ENCODE measurements at regions not wholly inside any gene's neighbourhood (a gene's known extent, or its start where the extent isn't known, plus 50 kb on each side); places are given as distances from the start of the nearest gene placed in this dataset.

GRCh38 chr21:16979574-16979973 lies 533.3 kb upstream of the CXADR start:
- DNase-seq = no peak

DNA sequence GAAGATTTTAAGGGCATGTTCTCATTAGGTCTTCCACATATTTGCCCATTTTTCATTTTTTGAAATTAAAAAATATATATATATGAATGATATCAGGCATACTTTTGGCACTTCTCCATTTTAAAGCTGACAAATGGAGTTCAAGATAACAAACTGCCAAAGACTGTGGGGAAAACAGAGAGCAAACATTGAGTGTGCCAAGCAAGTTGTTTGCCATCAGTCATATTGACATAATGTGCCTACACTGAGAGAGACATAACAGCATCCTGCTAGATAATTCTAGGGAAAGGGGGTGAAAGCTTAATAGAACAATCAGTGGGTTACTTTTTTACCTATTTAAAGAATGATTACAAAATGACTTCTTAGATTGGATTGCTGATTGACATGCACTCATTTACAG lies 529.4 kb upstream of the CXADR start:
- no peak for DNase-seq

DNA sequence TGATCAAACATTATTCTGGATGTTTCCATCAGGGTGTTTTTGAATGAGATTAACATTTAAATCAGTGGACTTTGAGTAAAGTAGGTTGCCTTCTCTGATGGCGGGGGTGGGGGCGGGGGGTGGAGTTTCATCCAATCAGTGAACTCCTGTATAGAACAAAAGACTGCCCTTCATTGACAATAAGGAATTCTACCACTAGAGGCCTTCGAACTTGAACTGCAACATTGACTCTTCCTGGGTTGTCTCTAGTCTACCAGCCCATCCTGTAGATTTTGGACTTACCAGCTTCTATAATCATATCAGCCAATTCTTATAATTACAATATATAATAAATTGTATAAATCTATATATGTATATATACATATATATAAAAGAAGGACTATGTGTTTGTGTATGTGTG lies 520.4 kb upstream of the CXADR start:
- no peak for DNase-seq

DNA sequence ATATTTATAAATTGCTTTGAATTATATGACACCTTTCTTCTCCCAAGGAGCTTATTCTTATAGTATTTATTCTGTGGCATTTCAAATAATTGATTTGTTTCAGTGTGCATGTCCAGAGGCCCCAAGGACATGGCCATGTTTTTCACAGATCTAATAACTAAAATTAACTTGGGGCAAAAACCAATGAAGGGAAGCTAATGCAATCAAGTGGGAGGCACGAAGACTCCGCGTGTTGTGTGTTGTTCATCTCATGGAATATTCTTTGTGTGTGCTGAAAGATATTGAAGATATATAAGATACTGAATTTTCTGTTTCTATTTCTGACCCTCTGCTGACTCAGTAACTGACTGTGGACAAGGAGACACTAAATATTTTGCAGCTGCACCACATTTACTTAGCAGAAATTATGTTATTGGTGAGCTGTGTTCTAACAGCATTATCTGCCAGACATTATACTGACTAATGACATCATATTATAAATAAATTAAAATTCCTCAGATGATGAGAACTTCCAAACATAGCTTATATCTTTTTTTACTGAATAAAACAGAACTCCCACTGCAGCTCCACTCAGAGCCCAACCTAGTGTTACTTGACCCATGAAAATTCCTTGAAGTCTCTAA lies 519.3 kb upstream of the CXADR start:
- no peak for DNase-seq

DNA sequence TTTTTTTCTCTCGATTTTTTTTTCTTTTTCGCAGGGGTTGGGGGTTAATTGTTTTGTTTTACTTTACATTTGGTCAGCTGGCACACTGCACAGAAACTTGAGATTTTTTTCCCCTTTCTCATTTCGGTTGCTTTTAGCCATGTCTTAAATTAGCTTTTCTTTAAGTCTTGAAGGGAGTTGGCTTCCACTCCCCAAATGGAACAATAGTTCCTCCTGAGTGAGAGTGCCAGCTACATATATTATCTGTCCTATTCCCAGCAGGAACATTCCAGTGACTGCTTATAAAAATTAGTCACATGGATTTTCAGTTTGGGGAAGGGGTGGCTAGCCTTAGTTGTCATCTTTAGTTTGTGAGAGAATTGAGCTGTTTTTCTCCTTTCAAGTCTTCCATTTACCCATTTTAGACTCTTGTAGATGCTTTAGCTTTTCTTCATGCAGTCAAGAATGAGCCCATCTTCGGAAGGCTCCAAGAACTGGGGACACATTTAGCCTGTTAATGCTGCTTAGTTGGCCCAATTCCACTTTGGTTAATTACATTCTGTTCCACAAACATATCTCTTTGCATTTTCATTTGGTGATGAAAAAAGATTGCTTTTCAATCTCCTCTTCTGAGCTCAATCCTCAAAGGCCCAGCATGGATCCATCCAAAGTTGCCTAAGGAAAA lies 510.1 kb upstream of the CXADR start:
- no peak for DNase-seq

DNA sequence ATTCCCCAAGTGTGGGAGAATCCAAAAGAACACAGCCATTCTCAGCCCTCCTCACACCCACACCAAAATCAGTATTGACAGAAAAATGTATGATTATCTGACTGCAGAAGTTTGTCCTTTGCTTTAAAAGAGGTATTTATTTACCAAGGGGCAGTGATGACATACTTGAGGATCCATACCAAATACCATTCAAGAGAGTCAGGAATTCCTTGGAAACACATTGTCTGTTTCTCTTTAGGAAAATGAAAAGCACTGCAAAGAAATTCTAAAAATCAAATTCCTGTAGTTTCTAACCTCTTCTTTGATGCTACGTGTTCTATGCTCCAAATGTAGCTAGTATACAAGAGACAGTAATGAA lies 509.6 kb upstream of the CXADR start:
- no peak for DNase-seq

GRCh38 chr21:17003763-17004373 lies 509.0 kb upstream of the CXADR start:
- DNase-seq = no peak

DNA sequence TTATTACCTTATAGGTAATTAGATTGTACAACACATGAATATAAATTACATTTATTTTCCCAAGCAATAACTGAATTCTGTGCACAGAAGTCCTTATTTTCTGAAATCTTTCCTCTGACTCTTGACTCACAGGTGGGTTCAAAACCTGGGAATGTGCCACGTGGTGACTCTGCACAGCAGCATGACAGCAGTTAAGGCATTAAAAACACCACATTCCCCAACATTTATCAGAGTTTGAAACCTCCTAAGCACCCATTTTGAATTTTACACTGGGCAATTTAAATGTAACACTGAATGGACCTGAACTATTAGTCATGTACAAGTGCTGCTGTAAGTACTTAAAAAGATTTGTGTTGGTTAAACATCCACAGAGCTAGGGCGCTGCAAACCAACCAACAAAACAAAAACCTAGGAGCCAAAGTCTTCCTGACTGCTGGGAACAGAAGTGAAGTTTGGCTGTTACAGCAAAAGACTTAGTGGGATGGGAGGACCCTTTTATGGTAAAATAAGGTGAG lies 480.6 kb upstream of the CXADR start:
- no peak for DNase-seq

- no peak for DNase-seq
These were observed 468.1 kb upstream of the CXADR start for GRCh38 chr21:17044696-17045095.

- no peak for DNase-seq
These were observed 467.5 kb upstream of the CXADR start for GRCh38 chr21:17045214-17045853.

GRCh38 chr21:17048974-17049373 lies 463.9 kb upstream of the CXADR start:
- DNase-seq = no peak

DNA sequence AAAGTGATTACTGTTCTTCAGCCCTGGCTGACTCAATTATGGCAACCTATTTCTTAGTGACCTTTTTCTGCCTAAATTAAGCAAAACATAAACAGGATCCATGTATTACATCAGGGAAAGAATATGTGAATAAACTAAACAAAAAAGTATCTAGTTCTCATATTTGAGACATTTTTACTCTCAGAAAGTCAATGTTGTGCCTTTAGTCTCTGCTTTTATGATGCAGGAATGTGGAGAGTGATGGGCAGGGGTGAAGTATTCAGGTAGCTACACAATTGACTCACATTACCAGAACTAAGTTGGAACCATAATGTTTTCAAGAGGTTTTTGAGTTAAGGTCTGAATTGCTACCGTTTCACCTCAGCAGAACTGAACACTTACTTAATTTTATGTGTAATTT lies 462.7 kb upstream of the CXADR start:
- no peak for DNase-seq

DNA sequence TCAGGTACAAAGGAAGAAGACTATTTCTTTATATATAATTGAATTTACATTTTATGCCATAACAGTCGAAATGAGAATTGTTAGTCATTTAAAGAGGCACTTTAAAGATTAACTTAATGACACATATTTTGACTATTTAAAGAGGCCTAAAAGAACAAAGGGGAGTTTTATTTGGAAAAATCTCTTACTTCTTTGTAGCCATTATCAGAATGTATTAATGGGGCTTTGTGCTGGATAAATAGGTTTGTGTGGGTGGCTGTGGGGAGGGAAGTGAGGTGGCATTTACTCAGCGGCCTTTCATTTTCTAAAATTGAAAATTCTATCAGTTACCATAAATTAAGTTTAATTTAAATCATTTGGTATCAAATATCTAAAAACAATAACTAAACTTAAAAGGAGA lies 462.2 kb upstream of the CXADR start:
- no peak for DNase-seq

- no peak for DNase-seq
These were observed 461.8 kb upstream of the CXADR start for GRCh38 chr21:17051054-17051453.

DNA sequence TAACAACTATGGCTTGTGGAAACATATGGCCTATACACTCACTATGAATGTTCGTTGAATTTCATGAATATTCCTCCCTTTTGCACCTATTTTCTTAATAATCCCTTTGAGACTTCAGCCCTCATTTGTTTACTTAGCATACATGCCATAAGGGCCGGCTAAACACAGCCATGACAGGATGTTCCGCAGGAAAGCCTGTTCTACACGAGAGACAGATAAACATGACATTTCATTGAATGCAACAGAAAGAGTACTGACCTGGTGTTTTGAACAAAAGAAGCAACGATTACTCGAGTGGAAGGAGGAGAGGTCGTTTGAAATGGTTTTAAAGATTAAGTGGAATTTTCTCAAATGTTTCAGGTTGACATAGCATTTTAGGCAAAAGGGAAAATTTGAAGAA lies 459.5 kb upstream of the CXADR start:
- no peak for DNase-seq

DNA sequence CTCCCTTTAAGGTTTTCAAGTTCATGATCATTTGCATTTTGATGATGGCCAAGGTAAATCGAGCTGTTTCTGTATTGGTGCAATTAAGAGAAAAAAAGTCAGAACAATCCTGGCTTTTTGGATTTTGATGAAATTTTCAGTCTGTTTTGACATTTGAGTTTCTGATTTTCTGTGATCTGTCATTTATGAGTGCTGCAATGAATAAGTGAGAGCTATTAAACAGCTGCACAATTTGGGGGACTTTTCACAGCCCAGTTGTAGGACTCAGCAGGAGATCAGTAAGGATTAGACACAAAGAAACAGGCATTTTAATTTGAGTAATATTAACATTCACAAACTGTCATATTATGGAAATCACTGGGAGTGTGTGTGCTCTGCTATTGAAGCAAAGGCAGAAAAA lies 452.9 kb upstream of the CXADR start:
- no peak for DNase-seq

DNA sequence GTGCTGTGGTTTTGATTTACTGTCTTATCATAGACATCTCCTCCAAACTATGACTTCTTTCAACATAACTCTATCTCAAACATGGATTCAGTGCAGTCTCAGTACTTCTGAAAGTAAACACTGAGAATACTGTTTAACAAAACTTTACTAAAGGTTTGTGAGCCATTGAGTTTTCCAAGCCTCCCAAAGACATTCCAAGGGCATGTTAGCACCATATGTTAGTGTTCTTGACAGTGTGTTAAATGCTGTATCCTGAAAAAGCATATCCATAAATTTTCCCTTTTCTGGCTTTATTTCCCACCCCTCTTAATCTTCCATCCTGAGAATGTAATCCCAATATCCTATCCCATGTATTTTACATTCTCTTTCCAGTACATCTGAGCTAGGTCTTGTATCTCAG lies 446.8 kb upstream of the CXADR start:
- DNase-seq = no peak

DNA sequence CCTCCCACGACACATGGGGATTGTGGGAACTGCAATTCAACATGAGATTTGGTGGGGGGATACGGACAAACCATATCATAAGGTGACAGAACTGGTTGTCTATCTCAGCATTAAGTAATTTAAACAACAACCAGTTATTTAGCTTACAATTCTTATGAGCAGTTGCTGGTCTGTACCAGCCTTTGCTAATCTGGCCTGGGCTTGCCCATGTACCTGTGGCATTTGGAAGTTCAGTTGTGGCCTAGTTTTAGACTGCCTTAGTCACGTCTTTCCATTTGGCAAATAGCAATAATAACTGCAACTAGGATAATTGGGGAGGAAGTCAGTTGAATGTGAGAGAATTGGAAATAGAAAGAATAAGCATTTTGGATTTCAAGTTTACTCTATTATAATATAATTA lies 441.8 kb upstream of the CXADR start:
- DNase-seq = no peak

GRCh38 chr21:17081193-17081592 lies 431.6 kb upstream of the CXADR start:
- DNase-seq = no peak

DNA sequence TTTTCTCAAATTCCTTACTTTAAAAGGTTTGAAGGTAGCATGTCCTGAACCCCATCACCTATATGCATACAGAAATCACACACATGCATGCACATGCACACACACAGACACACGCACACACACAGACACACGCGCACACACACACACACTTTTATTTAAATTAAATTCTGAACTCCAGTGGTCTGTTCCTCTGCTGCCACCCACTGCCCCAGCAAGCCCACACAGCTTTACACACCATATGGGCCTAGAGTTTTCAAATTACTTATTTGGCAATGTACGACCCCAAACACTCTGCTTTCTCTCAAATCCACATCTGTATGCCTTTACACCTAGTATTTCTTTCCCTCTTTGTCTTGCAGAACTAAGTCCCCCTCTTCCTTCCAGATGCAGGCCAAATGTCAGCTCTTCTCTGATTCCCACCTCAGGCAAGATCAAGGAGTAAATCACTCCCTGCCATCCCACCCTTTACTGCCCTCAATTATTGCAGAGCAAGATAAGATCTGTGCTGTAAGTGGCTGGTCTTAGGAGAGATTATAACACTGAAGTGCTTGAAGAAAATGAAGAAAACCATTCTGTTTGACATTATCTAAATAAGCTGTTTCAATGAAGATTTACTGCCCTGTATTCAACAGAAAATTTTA lies 429.9 kb upstream of the CXADR start:
- DNase-seq = no peak

GRCh38 chr21:17085707-17086106 lies 427.1 kb upstream of the CXADR start:
- no peak for DNase-seq

DNA sequence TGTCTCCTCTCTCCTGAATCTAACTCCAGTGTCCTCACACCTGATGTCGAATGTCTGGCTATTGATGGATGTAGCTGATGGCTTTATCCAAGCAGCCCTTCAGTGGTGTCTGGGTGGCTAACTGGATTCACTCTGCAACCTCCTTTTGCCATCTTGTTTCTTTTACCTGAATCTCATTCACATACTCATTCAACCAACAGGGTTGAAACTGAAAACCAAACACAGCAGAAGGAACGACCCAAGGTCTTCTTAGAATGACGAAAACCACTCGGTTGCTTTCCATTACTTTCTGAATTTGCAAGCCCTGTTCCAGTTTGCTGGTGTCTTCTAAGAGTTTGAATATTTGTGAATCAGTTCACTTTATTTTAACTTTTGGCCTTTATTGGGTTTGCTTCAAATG lies 424.3 kb upstream of the CXADR start:
- DNase-seq = no peak

DNA sequence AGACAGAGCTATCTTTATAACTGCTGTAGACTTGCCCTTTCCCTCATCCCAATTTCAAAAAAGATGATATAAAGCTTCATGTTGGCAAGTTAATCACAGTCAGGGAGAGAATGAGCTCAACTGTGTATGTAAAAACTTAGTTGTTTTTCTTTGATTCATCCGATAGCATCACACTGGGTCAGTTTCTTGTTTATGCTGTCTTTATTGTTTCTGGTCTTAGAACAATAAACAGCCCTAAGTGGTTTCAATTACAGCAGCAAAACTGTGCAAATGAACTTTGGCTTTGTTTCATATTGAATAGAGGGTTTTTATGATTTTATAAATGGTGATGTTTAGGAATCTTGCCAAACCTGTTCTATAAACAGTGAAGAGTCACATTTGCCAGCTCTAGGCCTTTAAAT lies 423.8 kb upstream of the CXADR start:
- no peak for DNase-seq

- DNase-seq = no peak
These were observed 411.1 kb upstream of the CXADR start for GRCh38 chr21:17101696-17102095.

All from CD4-positive, alpha-beta T cell treated with Interleukin-1 beta for 1 hour (primary cell).